ENCODE measurements at regions not wholly inside any gene's neighbourhood (a gene's known extent, or its start where the extent isn't known, plus 50 kb on each side); places are given as distances from the start of the nearest gene placed in this dataset.
A peak's percentile ranks its signal among the peaks of the same experiment; 100 is the strongest.

- H3K36me3 Mint-ChIP-seq (ENCODE audit: low read depth, unreplicated experiment) = no peaks in the 10 kb centered on the region
- H3K27me3 Mint-ChIP-seq (ENCODE audit: unreplicated experiment) = no peaks in the 10 kb centered on the region
- H3K4me1 Mint-ChIP-seq (ENCODE audit: unreplicated experiment) = no peaks in the 10 kb centered on the region
- DNase-seq (ENCODE audit: low spot score) = no peak
- H3K9me3 Mint-ChIP-seq (ENCODE audit: unreplicated experiment) = no peaks in the 10 kb centered on the region
- no peak for TF ChIP-seq CTCF (IDR thresholded peaks at IDR 0.05; ENCODE audit: unreplicated experiment)
- H3K27ac Mint-ChIP-seq (ENCODE audit: unreplicated experiment) = no peak overlapping the region
- H3K4me3 Mint-ChIP-seq (ENCODE audit: unreplicated experiment) = no peak overlapping the region
These were observed 592.7 kb downstream of the USP25 start for GRCh38 chr21:16322454-16322853.

- Mint-ChIP-seq H3K36me3 (ENCODE audit: low read depth, unreplicated experiment) (no peaks in the 10 kb centered on the region), H3K9me3 (ENCODE audit: unreplicated experiment) (no peaks in the 10 kb centered on the region), H3K27ac (ENCODE audit: unreplicated experiment) (no peak overlapping the region), H3K4me3 (ENCODE audit: unreplicated experiment) (no peak overlapping the region), H3K4me1 (ENCODE audit: unreplicated experiment) (no peaks in the 10 kb centered on the region), H3K27me3 (ENCODE audit: unreplicated experiment) (no peaks in the 10 kb centered on the region)
- TF ChIP-seq CTCF (IDR thresholded peaks at IDR 0.05; ENCODE audit: unreplicated experiment) = no peak
- DNase-seq (ENCODE audit: low spot score) = no peak
These were observed 593.8 kb downstream of the USP25 start for GRCh38 chr21:16323596-16323995.

- Mint-ChIP-seq H3K4me3 (ENCODE audit: unreplicated experiment) (no peak overlapping the region), H3K9me3 (ENCODE audit: unreplicated experiment) (no peaks in the 10 kb centered on the region), H3K36me3 (ENCODE audit: low read depth, unreplicated experiment) (no peaks in the 10 kb centered on the region), H3K27ac (ENCODE audit: unreplicated experiment) (no peak overlapping the region), H3K27me3 (ENCODE audit: unreplicated experiment) (no peaks in the 10 kb centered on the region), H3K4me1 (ENCODE audit: unreplicated experiment) (no peaks in the 10 kb centered on the region)
- no peak for DNase-seq (ENCODE audit: low spot score)
- no peak for TF ChIP-seq CTCF (IDR thresholded peaks at IDR 0.05; ENCODE audit: unreplicated experiment)
These were observed 594.8 kb downstream of the USP25 start for GRCh38 chr21:16324630-16325029.

- Mint-ChIP-seq H3K9me3 (ENCODE audit: unreplicated experiment) (no peaks in the 10 kb centered on the region), H3K36me3 (ENCODE audit: low read depth, unreplicated experiment) (no peaks in the 10 kb centered on the region), H3K4me3 (ENCODE audit: unreplicated experiment) (no peak overlapping the region), H3K4me1 (ENCODE audit: unreplicated experiment) (no peaks in the 10 kb centered on the region), H3K27me3 (ENCODE audit: unreplicated experiment) (no peaks in the 10 kb centered on the region), H3K27ac (ENCODE audit: unreplicated experiment) (no peak overlapping the region)
- TF ChIP-seq CTCF (IDR thresholded peaks at IDR 0.05; ENCODE audit: unreplicated experiment) = peak; percentile 39
- peak; percentile 7 for DNase-seq (ENCODE audit: low spot score)
These were observed 600.5 kb downstream of the USP25 start for GRCh38 chr21:16330082-16330907.

GRCh38 chr21:16330908-16331268 lies 601.1 kb downstream of the USP25 start:
- no peaks in the 10 kb centered on the region for H3K36me3 Mint-ChIP-seq (ENCODE audit: low read depth, unreplicated experiment)
- no peaks in the 10 kb centered on the region for H3K27me3 Mint-ChIP-seq (ENCODE audit: unreplicated experiment)
- no peak overlapping the region for H3K4me3 Mint-ChIP-seq (ENCODE audit: unreplicated experiment)
- TF ChIP-seq CTCF (IDR thresholded peaks at IDR 0.05; ENCODE audit: unreplicated experiment) = no peak
- H3K27ac Mint-ChIP-seq (ENCODE audit: unreplicated experiment) = no peak overlapping the region
- H3K9me3 Mint-ChIP-seq (ENCODE audit: unreplicated experiment) = no peaks in the 10 kb centered on the region
- DNase-seq (ENCODE audit: low spot score) = no peak
- H3K4me1 Mint-ChIP-seq (ENCODE audit: unreplicated experiment) = no peaks in the 10 kb centered on the region
